K562 (cell line): ENCODE measurements at regions not wholly inside any gene's neighbourhood (a gene's known extent, or its start where the extent isn't known, plus 50 kb on each side); places are given as distances from the start of the nearest gene placed in this dataset.

Experiments
- ATAC-seq: fragments of 200-7000 bp; cut with Tn5 transposase; 3 replicates; pipeline ENCODE4 v1.9.1; 2020; ENCODE audit warnings: moderate library complexity
- BruUV-seq: library from RNA; stranded (reverse); fragments of 400-500 nt; replicated peaks from 2 replicates; lab custom pipeline; 2021; lab: Mats Ljungman, UMichigan
- CTCF ChIA-PET: fragments of 300-600 bp; formaldehyde crosslinking; extraction: SDS; loops from one replicate; lab custom pipeline; 2021; ENCODE audit warnings: low intra/inter-chr PET ratio; lab: Yijun Ruan, JAX
- POLR2A ChIA-PET: fragments of 300-600, 350-650 bp; sonication (Branson Sonifier 250); formaldehyde crosslinking; extraction: SDS; loops from one replicate; lab custom pipeline; 2021; ENCODE audit warnings: antibody characterized with exemption, inconsistent platforms; lab: Yijun Ruan, JAX
- DNase-seq, 4 experiments: peaks; one replicate each; pipeline versions ENCODE4 v3.0.0 to v3.0.0-alpha.2; 2011 to 2018; ENCODE audit warnings: low spot score in 3 of 4, mixed read lengths in 3 of 4; ENCODE audit errors: extremely low read depth in 1 of 4
- FAIRE-seq: peaks from 2 replicates; lab custom pipeline; 2011; peaks lifted over from hg19 to GRCh38; lab: Jason Lieb, UNC
- H2AFZ ChIP-seq: 2 replicates; pipeline ENCODE4 v1.6.0; 2011; ENCODE audit warnings: low read depth, low read length, control low read depth, inconsistent platforms
- H3K27ac ChIP-seq: fragments of 200-600 bp; 3 replicates; pipeline ENCODE4 v1.8.0; 2011; ENCODE audit warnings: low read depth, mild to moderate bottlenecking, control low read depth, inconsistent platforms, low read length, moderate library complexity, mixed read lengths; ENCODE audit errors: extremely low read depth
- H3K27me3 ChIP-seq, 2 experiments: fragments of 300-600 bp in 1 of 2; 2 replicates in 1 of 2; 3 replicates in 1 of 2; pipeline versions ENCODE4 v1.6.0 to v1.8.0; 2011; ENCODE audit warnings: inconsistent platforms in 2 of 2, low read length in 2 of 2, mild to moderate bottlenecking in 1 of 2, mixed read lengths in 1 of 2, moderate library complexity in 1 of 2; ENCODE audit not compliant: control insufficient read depth in 2 of 2, insufficient read depth in 2 of 2
- H3K36me3 ChIP-seq: fragments of 300-600 bp; 3 replicates; pipeline ENCODE4 v1.8.0; 2011; ENCODE audit warnings: mild to moderate bottlenecking, low read length, inconsistent platforms; ENCODE audit not compliant: control insufficient read depth, insufficient read depth
- H3K4me1 ChIP-seq, 2 experiments: fragments of 200-600 bp in 1 of 2; replicated peaks in 1 of 2; 2 replicates in 1 of 2; 3 replicates in 1 of 2; pipeline versions ENCODE4 v1.5.1 to v1.8.0; 2011; ENCODE audit warnings: inconsistent platforms in 2 of 2, low read length in 2 of 2, mild to moderate bottlenecking in 1 of 2, mixed read lengths in 1 of 2, moderate library complexity in 1 of 2; ENCODE audit not compliant: control insufficient read depth in 2 of 2, insufficient read depth in 2 of 2
- H3K4me2 ChIP-seq: 2 replicates; pipeline ENCODE4 v1.6.1; 2011; ENCODE audit warnings: low read length, control low read depth, inconsistent platforms, mixed read lengths; ENCODE audit not compliant: insufficient read depth
- H3K4me3 ChIP-seq: fragments of 200-600 bp; sonication (generic), shearing (Covaris generic); 2 replicates; pipeline ENCODE4 v1.5.1; 2016; ENCODE audit warnings: control low read depth, inconsistent platforms
- H3K79me2 ChIP-seq: fragments of 200-600 bp; 3 replicates; pipeline ENCODE4 v1.8.0; 2011; ENCODE audit warnings: low read length, inconsistent platforms; ENCODE audit not compliant: control insufficient read depth, insufficient read depth
- H3K9ac ChIP-seq, 2 experiments: 2 replicates each; pipeline versions ENCODE4 v1.6.0 to v1.6.1; 2011; ENCODE audit warnings: low read depth in 2 of 2, low read length in 2 of 2, control low read depth in 1 of 2, inconsistent platforms in 1 of 2, mild to moderate bottlenecking in 1 of 2, mixed read lengths in 1 of 2; ENCODE audit not compliant: insufficient read depth in 1 of 2
- H3K9me1 ChIP-seq: one replicate; pipeline ENCODE4 v1.6.0; 2011; ENCODE audit warnings: inconsistent platforms, mild to moderate bottlenecking, low read length, moderate library complexity; ENCODE audit not compliant: control insufficient read depth, insufficient read depth
- H3K9me3 ChIP-seq: replicated peaks from 2 replicates; pipeline ENCODE4 v1.5.1; 2011; ENCODE audit warnings: low read depth, low read length, inconsistent platforms; ENCODE audit not compliant: control insufficient read depth, insufficient read depth
- H4K20me1 ChIP-seq: replicated peaks from 2 replicates; pipeline ENCODE4 v1.6.1; 2011; ENCODE audit warnings: low read length, inconsistent platforms, mixed read lengths; ENCODE audit not compliant: control insufficient read depth, insufficient read depth
- BRD9 ChIP-seq: fragments of 450-650 bp; IDR thresholded peaks from 2 replicates; pipeline ENCODE4 v1.6.1; 2018; ENCODE audit warnings: low read depth; ENCODE audit not compliant: partially characterized antibody
- CBX1 ChIP-seq: sonication (generic); IDR thresholded peaks from 2 replicates; pipeline ENCODE4 v1.6.1; 2016; ENCODE audit warnings: antibody characterized with exemption, low read depth, mild to moderate bottlenecking
- ESRRA ChIP-seq: fragments of 450-650 bp; IDR thresholded peaks from 2 replicates; pipeline ENCODE4 v1.6.1; 2014; ENCODE audit warnings: low read depth, mild to moderate bottlenecking, moderate library complexity, borderline replicate concordance
- FOXO4 ChIP-seq: fragments of 450-650 bp; formaldehyde crosslinking; IDR thresholded peaks from 2 replicates; pipeline ENCODE4 v1.4.0; 2020; ENCODE audit warnings: mild to moderate bottlenecking, moderate library complexity
- HES1 ChIP-seq: fragments of 450-650 bp; IDR thresholded peaks from 2 replicates; pipeline ENCODE4 v1.6.1; 2016; ENCODE audit warnings: low read depth, mild to moderate bottlenecking, moderate library complexity
- MAFG ChIP-seq: fragments of 450-650 bp; conservative IDR thresholded peaks from 2 replicates; pipeline ENCODE4 v1.6.1; 2016; ENCODE audit warnings: missing genetic modification characterization, missing compliant biosample characterization
- MCM2 ChIP-seq: fragments of 450-650 bp; IDR thresholded peaks from 2 replicates; pipeline ENCODE4 v1.6.1; 2017; ENCODE audit warnings: low read depth, mild to moderate bottlenecking
- SFPQ ChIP-seq: fragments of 200-400 bp; formaldehyde crosslinking; IDR thresholded peaks from 2 replicates; pipeline ENCODE4 v1.6.1; 2017; ENCODE audit warnings: mild to moderate bottlenecking, low read depth, low read length, moderate library complexity
- TFAM ChIP-seq: fragments of 250-450 bp; sonication (Bioruptor Pico); conservative IDR thresholded peaks from 2 replicates; pipeline ENCODE4 v1.5.0; 2021; ENCODE audit warnings: mild to moderate bottlenecking, moderate library complexity
- XRCC5 ChIP-seq: fragments of 200-400 bp; formaldehyde crosslinking; IDR thresholded peaks from 2 replicates; pipeline ENCODE4 v1.6.1; 2017; ENCODE audit warnings: low read depth, mild to moderate bottlenecking, low read length
- ZNF174 ChIP-seq: fragments of 250-450 bp; sonication (Bioruptor Pico); IDR thresholded peaks from 2 replicates; pipeline ENCODE4 v1.4.0; 2020; ENCODE audit warnings: mild to moderate bottlenecking
- ZNF347 ChIP-seq: fragments of 450-650 bp; formaldehyde crosslinking; IDR thresholded peaks from 2 replicates; pipeline ENCODE4 v1.4.0; 2020; ENCODE audit warnings: low read depth, mild to moderate bottlenecking, moderate library complexity
- ZNF436 ChIP-seq: fragments of 250-450, 450-650 bp; sonication (Bioruptor Pico); formaldehyde crosslinking; IDR thresholded peaks from 2 replicates; pipeline ENCODE4 v1.7.0; 2020; ENCODE audit warnings: mild to moderate bottlenecking
- ZNF518B ChIP-seq: fragments of 250-450 bp; sonication (Bioruptor Pico); IDR thresholded peaks from 2 replicates; pipeline ENCODE4 v1.5.0; 2021; ENCODE audit warnings: mild to moderate bottlenecking, moderate library complexity
- WGBS: fragments of 100-300 bp; shearing (Covaris generic); methylation state at CpG from one replicate; pipeline ENCODE4 v1.1.6; 2016; ENCODE audit warnings: low coverage, mixed read lengths; ENCODE audit not compliant: insufficient coverage; ENCODE audit errors: missing lambda C conversion rate; 5-methylcytosine and 5-hydroxymethylcytosine counted together
- in situ Hi-C: fragments of 300-500 bp; cut with MboI; formaldehyde crosslinking; loops from 4 replicates; pipeline ENCODE4 v1.15.0; 2018; ENCODE audit warnings: inconsistent platforms, mixed read lengths
- intact Hi-C: fragments of 100-400 bp; cut with micrococcal nuclease; formaldehyde crosslinking; loops from 2 replicates; pipeline ENCODE4 v1.14.2; 2022

- no peak for FAIRE-seq
- 0% methylated on average over 5 of the region's 5 CpGs for WGBS
- POLR2A ChIA-PET, result no interaction called here
- Histone ChIP-seq H3K9ac (no peak overlapping the region), H3K4me3 (no peak overlapping the region), H3K27ac (no peak overlapping the region), H4K20me1 (no peaks in the 10 kb centered on the region), H3K36me3 (no peaks in the 10 kb centered on the region), H3K27me3 (no peaks in the 10 kb centered on the region), H3K9me1 (no peaks in the 10 kb centered on the region), H2AFZ (no peak overlapping the region), H3K9me3 (peaks cover 3% of the 10 kb centered on the region; the same call in 1 of the 2 replicates), H3K4me1 (no peaks in the 10 kb centered on the region), H3K4me2 (no peak overlapping the region), H3K79me2 (no peaks in the 10 kb centered on the region)
- intact Hi-C loops, result no loop called here
- ATAC-seq, result no peak
- no peak for DNase-seq
- in situ Hi-C loops, result no loop called here
- BruUV-seq, result no TSS peak
- TF ChIP-seq ZNF347 (CRISPR knock-in tag), result no peak
- no peak for TF ChIP-seq CBX1
- no peak for TF ChIP-seq BRD9
- TF ChIP-seq ZNF436 (CRISPR knock-in tag), result no peak
- TF ChIP-seq TFAM (CRISPR knock-in tag), result no peak
- no peak for TF ChIP-seq MCM2
- no peak for TF ChIP-seq HES1
- no peak for TF ChIP-seq FOXO4 (CRISPR knock-in tag)
- no peak for TF ChIP-seq ZNF174
- no peak for TF ChIP-seq SFPQ
- TF ChIP-seq MAFG (tag), result no peak
- no peak for TF ChIP-seq ZNF518B (CRISPR knock-in tag)
- TF ChIP-seq ESRRA, result no peak
- no peak for TF ChIP-seq XRCC5
- CTCF ChIA-PET, result no interaction called here
These were observed 599.5 kb upstream of the NRSN1 start for GRCh38 chr6:23526526-23526925.
